ENCODE measurements at regions not wholly inside any gene's neighbourhood (a gene's known extent, or its start where the extent isn't known, plus 50 kb on each side); places are given as distances from the start of the nearest gene placed in this dataset.

DNA sequence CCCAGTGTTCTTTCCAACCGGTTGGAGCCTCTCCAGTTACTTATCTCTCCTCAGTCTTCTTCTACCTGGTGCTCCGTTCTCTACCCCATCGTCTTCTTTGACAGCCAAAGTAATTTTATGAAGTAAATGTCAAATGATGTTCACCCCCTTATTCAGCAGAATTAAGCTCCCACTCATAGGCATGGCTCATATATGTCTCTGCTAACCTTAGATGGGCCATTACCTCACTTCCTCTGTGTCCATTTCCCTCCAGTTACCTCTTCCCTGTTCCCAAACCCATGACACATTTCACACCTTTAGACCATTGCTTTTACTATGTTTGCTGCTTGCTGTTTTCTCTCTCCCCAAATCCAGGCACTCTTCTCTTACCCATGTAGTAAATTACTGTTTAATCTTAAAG lies 607.0 kb downstream of the RNF144A start:
- 59 to 82% methylated on average over 3 of the region's 3 CpGs for WGBS, 2 donors
- Histone ChIP-seq H3K4me3 (replicated peaks in 1 of 3) (no peak overlapping the region), H3K9me3 (no peaks in the 10 kb centered on the region), H3K27ac (no peak overlapping the region), H3K27me3 (no peaks in the 10 kb centered on the region), H3K36me3 (no peaks in the 10 kb centered on the region), H3K4me1 (no peaks in the 10 kb centered on the region)
- no peak for DNase-seq
- TF ChIP-seq POLR2A (IDR thresholded peaks at IDR 0.05) (no peak), CTCF (IDR thresholded peaks at IDR 0.05) (no peak)
- intact Hi-C loops (cut with DNase I) = no loop called here

DNA sequence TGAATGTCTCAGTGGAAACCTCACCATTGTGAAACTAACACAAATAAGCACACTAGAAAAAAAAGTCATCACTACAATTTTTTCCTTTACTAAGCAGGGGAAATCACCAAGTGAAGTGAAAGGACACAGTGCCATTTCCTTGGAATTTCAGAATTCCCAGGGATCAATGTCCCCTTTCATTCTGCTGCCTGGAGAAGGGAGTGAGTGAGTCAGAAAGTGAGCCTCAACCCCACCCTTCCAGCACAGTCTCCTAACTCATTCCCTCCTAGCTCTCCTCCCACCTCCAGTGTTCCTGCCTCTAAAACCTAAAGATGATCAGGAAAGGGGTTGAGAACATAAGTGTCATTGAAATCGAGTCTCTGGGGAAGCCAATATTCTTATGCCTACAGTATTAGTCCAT lies 608.5 kb downstream of the RNF144A start:
- Histone ChIP-seq H3K27ac (no peak overlapping the region), H3K4me1 (no peaks in the 10 kb centered on the region), H3K27me3 (no peaks in the 10 kb centered on the region), H3K36me3 (no peaks in the 10 kb centered on the region), H3K9me3 (no peaks in the 10 kb centered on the region), H3K4me3 (replicated peaks in 1 of 3) (no peak overlapping the region)
- WGBS, 2 donors = 83 to 86% methylated on average over 1 of the region's 1 CpG
- intact Hi-C loops (cut with DNase I) = no loop called here
- TF ChIP-seq CTCF (IDR thresholded peaks at IDR 0.05) = no peak
- TF ChIP-seq POLR2A (IDR thresholded peaks at IDR 0.05) = no peak
- no peak for DNase-seq

DNA sequence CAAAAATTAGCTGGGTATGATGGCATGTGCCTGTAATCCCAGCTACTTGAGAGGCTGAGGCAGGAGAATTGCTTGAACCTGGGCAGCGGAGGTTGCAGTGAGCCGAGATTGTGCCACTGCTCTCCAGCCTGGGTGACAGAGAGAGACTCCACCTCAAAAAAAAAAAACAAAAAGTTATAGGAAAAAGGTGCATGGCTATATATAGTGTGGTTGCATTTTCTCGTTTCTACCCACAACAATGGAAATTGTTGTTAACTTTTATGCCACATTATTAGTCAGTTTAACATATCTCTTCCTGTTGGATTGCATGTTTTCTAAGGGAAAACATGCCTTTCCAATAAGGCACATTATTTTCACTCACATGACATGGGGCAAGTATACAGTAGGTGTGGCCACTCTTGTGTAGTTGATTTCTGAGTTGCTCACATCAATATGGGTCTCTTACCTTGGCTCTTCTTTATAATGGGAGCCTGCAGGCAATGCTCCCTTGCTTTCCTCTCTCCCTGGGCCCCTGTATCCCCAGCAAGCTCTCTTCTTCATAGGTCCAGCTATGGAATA lies 610.0 kb downstream of the RNF144A start:
- no peak overlapping the region for H3K27ac ChIP-seq
- TF ChIP-seq CTCF (IDR thresholded peaks at IDR 0.05) (no peak), POLR2A (IDR thresholded peaks at IDR 0.05) (no peak)
- no peak overlapping the region for H3K4me3 ChIP-seq (replicated peaks in 1 of 3)
- H3K4me1 ChIP-seq = no peaks in the 10 kb centered on the region
- no peaks in the 10 kb centered on the region for H3K9me3 ChIP-seq
- intact Hi-C loops (cut with DNase I) = no loop called here
- DNase-seq = no peak
- WGBS, 2 donors = 89 to 93% methylated on average over 3 of the region's 3 CpGs
- H3K27me3 ChIP-seq = no peaks in the 10 kb centered on the region
- H3K36me3 ChIP-seq = no peaks in the 10 kb centered on the region

- Histone ChIP-seq H3K27me3 (no peaks in the 10 kb centered on the region), H3K9me3 (no peaks in the 10 kb centered on the region), H3K4me1 (no peaks in the 10 kb centered on the region), H3K27ac (no peak overlapping the region), H3K4me3 (replicated peaks in 1 of 3) (no peak overlapping the region), H3K36me3 (no peaks in the 10 kb centered on the region)
- intact Hi-C loops (cut with DNase I) = no loop called here
- no peak for DNase-seq
- TF ChIP-seq CTCF (IDR thresholded peaks at IDR 0.05) (no peak), POLR2A (IDR thresholded peaks at IDR 0.05) (no peak)
These were observed 612.8 kb downstream of the RNF144A start for GRCh38 chr2:7530001-7530400.

DNA sequence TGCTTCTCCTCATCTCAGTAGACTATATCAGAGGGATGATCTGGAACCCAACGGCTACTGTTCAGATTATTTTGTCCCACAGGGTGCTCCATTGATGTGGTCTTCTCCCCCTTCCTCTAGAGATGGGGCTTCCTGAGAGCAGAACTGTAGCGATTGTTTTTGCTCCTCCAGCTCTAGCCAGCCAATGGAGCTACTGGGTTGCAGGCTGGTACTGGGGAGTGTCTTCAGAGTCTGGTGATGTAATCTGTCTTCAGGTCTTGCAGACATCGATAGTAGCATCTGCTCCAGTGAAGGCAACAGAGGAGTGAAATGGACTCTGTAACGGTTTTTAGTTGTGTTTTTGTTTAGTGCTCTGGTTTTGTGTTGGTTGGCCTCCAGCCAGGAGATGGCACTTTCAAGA lies 621.9 kb downstream of the RNF144A start:
- TF ChIP-seq POLR2A (IDR thresholded peaks at IDR 0.05) (no peak), CTCF (IDR thresholded peaks at IDR 0.05) (no peak)
- no peak for DNase-seq
- 93 to 96% methylated on average over 4 of the region's 4 CpGs for WGBS, 2 donors

More for the DNA sequence above, 621.9 kb downstream of the RNF144A start:
- intact Hi-C loops (cut with DNase I) = no loop called here
- no peaks in the 10 kb centered on the region for H3K4me1 ChIP-seq
- no peaks in the 10 kb centered on the region for H3K27me3 ChIP-seq
- no peak overlapping the region for H3K27ac ChIP-seq
- no peak overlapping the region for H3K4me3 ChIP-seq (replicated peaks in 1 of 3)
- no peaks in the 10 kb centered on the region for H3K36me3 ChIP-seq
- H3K9me3 ChIP-seq = no peaks in the 10 kb centered on the region
